ENCODE measurements at regions not wholly inside any gene's neighbourhood (a gene's known extent, or its start where the extent isn't known, plus 50 kb on each side); places are given as distances from the start of the nearest gene placed in this dataset.

DNA sequence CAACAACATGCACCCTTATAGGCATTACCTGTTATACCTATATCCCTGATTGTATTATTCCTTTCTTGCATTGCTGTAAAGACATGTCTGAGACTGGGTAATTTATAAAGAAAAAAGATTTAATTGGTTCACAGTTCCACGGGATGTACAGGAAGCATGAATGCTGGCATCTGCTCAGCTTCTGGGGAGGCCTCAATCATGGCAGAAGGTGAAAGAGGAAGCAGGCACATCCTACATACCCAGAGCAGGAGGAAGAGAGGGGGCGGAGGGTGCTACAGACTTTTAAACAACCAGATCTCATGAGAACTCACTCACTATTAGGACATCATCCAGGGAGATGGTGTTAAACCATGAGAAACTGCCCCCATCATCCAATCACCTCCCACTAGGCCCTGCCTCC lies 191.7 kb upstream of the SPHKAP start:
- no peak for TF ChIP-seq EZH2 (IDR thresholded peaks at IDR 0.05; ENCODE audit: low read length, unreplicated experiment)
- TF ChIP-seq CTCF (conservative IDR thresholded peaks at IDR 0.05; ENCODE audit: low read depth, low read length) = no peak
